GM12878 (cell line): ENCODE measurements at regions not wholly inside any gene's neighbourhood (a gene's known extent, or its start where the extent isn't known, plus 50 kb on each side); places are given as distances from the start of the nearest gene placed in this dataset.

Experiments
- ATAC-seq: fragments of 200-7000 bp; cut with Tn5 transposase; 3 replicates; pipeline ENCODE4 v1.9.1; 2020; ENCODE audit warnings: mild to moderate bottlenecking, moderate library complexity
- BruUV-seq: library from RNA; stranded (reverse); fragments of 400-500 nt; replicated peaks from 2 replicates; lab custom pipeline; 2021; lab: Mats Ljungman, UMichigan
- CTCF ChIA-PET: fragments of 300-600 bp; sonication (Branson Sonifier 250); formaldehyde crosslinking; extraction: SDS; loops from one replicate; lab custom pipeline; 2021; ENCODE audit warnings: inconsistent platforms; lab: Yijun Ruan, JAX
- POLR2A ChIA-PET: fragments of 350-600 bp; formaldehyde crosslinking; extraction: SDS; loops from one replicate; lab custom pipeline; 2021; ENCODE audit warnings: inconsistent platforms; lab: Charles Lee
- RAD21 ChIA-PET: fragments of 300-600 bp; sonication (Branson Sonifier 250); formaldehyde crosslinking; loops from one replicate; lab custom pipeline; 2023; ENCODE audit warnings: antibody characterized with exemption; ENCODE audit not compliant: unreplicated experiment; lab: Charles Lee
- SMC1A ChIA-PET: fragments of 300-600 bp; sonication (Branson Sonifier 250); formaldehyde crosslinking; loops from one replicate; lab custom pipeline; 2023; ENCODE audit not compliant: unreplicated experiment, uncharacterized antibody; lab: Charles Lee
- DNase-seq: peaks from one replicate; pipeline ENCODE4 v3.0.0-alpha.2; 2011; ENCODE audit warnings: low read depth, low spot score
- FAIRE-seq: peaks from 3 replicates; lab custom pipeline; 2011; peaks lifted over from hg19 to GRCh38; lab: Jason Lieb, UNC
- H2AFZ ChIP-seq: 2 replicates; pipeline ENCODE4 v1.6.0; 2011; ENCODE audit warnings: low read depth, low read length, control low read depth; ENCODE audit not compliant: control insufficient read depth
- H3K27ac ChIP-seq: 2 replicates; pipeline ENCODE4 v1.5.1; 2011; ENCODE audit warnings: control low read depth; ENCODE audit not compliant: control insufficient read depth, insufficient read depth
- H3K27me3 ChIP-seq, 2 experiments: replicated peaks in 1 of 2; 2 replicates each; pipeline versions ENCODE4 v1.6.0 to v1.6.1; 2011; ENCODE audit warnings: low read length in 1 of 2; ENCODE audit not compliant: control insufficient read depth in 2 of 2, insufficient read depth in 2 of 2
- H3K36me3 ChIP-seq, 2 experiments: 2 replicates each; pipeline ENCODE4 v1.5.1; 2011; ENCODE audit warnings: low read length in 1 of 2; ENCODE audit not compliant: control insufficient read depth in 2 of 2, insufficient read depth in 2 of 2
- H3K4me1 ChIP-seq: 2 replicates; pipeline ENCODE4 v1.6.1; 2011; ENCODE audit warnings: mild to moderate bottlenecking, low read length, moderate library complexity, mixed read lengths; ENCODE audit not compliant: control insufficient read depth, insufficient read depth
- H3K4me2 ChIP-seq: 2 replicates; pipeline ENCODE4 v1.6.0; 2011; ENCODE audit warnings: control low read depth; ENCODE audit not compliant: control insufficient read depth, insufficient read depth
- H3K4me3 ChIP-seq: fragments of 200-600 bp; sonication (generic); 2 replicates; pipeline ENCODE4 v1.5.1; 2016
- H3K79me2 ChIP-seq: 2 replicates; pipeline ENCODE4 v1.6.0; 2011; ENCODE audit warnings: low read length; ENCODE audit not compliant: control insufficient read depth, insufficient read depth
- H3K9ac ChIP-seq: 2 replicates; pipeline ENCODE4 v1.8.0; 2011; ENCODE audit warnings: low read length, control low read depth, mixed read lengths; ENCODE audit not compliant: control insufficient read depth, insufficient read depth
- H3K9me3 ChIP-seq: replicated peaks from 3 replicates; pipeline ENCODE4 v1.5.1; 2011; ENCODE audit warnings: mild to moderate bottlenecking, low read length; ENCODE audit not compliant: control insufficient read depth, insufficient read depth
- H4K20me1 ChIP-seq: 2 replicates; pipeline ENCODE4 v1.6.0; 2011; ENCODE audit not compliant: control insufficient read depth, insufficient read depth
- NBN ChIP-seq: fragments of 450-650 bp; IDR thresholded peaks from 2 replicates; pipeline ENCODE4 v1.6.1; 2016
- NR2C2 ChIP-seq: IDR thresholded peaks from 2 replicates; pipeline ENCODE4 v1.6.1; 2011; ENCODE audit warnings: borderline replicate concordance, low read depth; ENCODE audit not compliant: control insufficient read depth, insufficient read length
- PAX5 ChIP-seq: IDR thresholded peaks from 2 replicates; pipeline ENCODE4 v1.6.1; 2011; ENCODE audit warnings: low read depth, low read length, borderline replicate concordance
- RAD51 ChIP-seq: fragments of 450-650 bp; IDR thresholded peaks from 2 replicates; pipeline ENCODE4 v1.6.1; 2016; ENCODE audit warnings: moderate library complexity, mild to moderate bottlenecking, inconsistent platforms
- RELA ChIP-seq: fragments of 450-650 bp; IDR thresholded peaks from 2 replicates; pipeline ENCODE4 v1.8.0; 2014; ENCODE audit warnings: borderline replicate concordance; ENCODE audit not compliant: partially characterized antibody
- TARDBP ChIP-seq: IDR thresholded peaks from 2 replicates; pipeline ENCODE4 v1.6.1; 2016; ENCODE audit warnings: borderline replicate concordance
- TCF12 ChIP-seq: IDR thresholded peaks from 2 replicates; pipeline ENCODE4 v1.6.1; 2011; ENCODE audit warnings: low read depth, mild to moderate bottlenecking, low read length
- USF2 ChIP-seq: IDR thresholded peaks from 2 replicates; pipeline ENCODE4 v1.6.1; 2011; ENCODE audit warnings: low read depth, low read length, improper control_type of control experiment, borderline replicate concordance
- ZNF217 ChIP-seq: fragments of 450-650 bp; IDR thresholded peaks from 2 replicates; pipeline ENCODE4 v1.6.1; 2017; ENCODE audit warnings: antibody characterized with exemption, mild to moderate bottlenecking
- ZNF687 ChIP-seq: fragments of 450-650 bp; IDR thresholded peaks from 2 replicates; pipeline ENCODE4 v1.6.1; 2017; ENCODE audit warnings: mild to moderate bottlenecking, moderate library complexity
- in situ Hi-C: fragments of 300-500 bp; cut with MboI; formaldehyde crosslinking; loops from 9 replicates; pipeline ENCODE4 v1.14.3; 2018; ENCODE audit warnings: mixed read lengths
- intact Hi-C: fragments of 100-400 bp; cut with micrococcal nuclease; formaldehyde crosslinking; loops from one replicate; pipeline ENCODE4 v1.14.2; 2022; ENCODE audit not compliant: unreplicated experiment
- TF ChIP-seq, protein P1 (sequence below): IDR thresholded peaks from 2 replicates; pipeline ENCODE4 v1.6.1; 2011; ENCODE audit warnings: mild to moderate bottlenecking, low read depth, low read length, moderate library complexity; ENCODE audit not compliant: insufficient replicate concordance

DNA sequence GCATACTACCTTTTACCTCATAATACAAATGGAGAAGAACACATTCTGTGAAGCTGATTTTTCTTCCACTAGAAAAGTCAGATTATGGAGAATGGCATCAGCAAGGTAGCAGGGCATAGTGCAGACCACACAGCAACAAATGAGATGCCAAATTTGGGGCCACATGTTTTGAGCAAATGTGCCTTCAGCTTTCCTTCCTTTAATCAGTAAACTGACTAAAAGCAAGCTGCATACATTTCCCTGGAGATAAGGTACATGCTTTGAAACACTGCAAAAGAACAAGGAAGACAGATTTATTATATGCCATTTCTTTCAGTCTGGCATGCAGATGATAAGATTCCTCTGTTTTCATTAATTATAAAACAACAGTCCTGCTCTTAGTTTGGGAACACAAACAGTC lies 67.1 kb upstream of the GUCY1A1 start:
- Histone ChIP-seq H3K9ac (no peak overlapping the region), H3K4me1 (no peaks in the 10 kb centered on the region), H2AFZ (no peak overlapping the region), H3K4me3 (no peak overlapping the region), H3K27ac (no peak overlapping the region), H3K9me3 (no peaks in the 10 kb centered on the region), H3K79me2 (no peaks in the 10 kb centered on the region), H3K36me3 (no peaks in the 10 kb centered on the region), H3K27me3 (no peaks in the 10 kb centered on the region), H3K4me2 (no peak overlapping the region), H4K20me1 (no peaks in the 10 kb centered on the region)
- ChIA-PET POLR2A (interaction anchor here (1.0 kb wide), 1 partner anchor 8 kb away, joined by 4 read pairs; no protein-coding TSS in a partner anchor), SMC1A (interaction anchor here (0.8 to 2.4 kb wide), 12 partner anchors 8 to 171 kb away, joined by 3 to 6 read pairs (median 3); no protein-coding TSS in a partner anchor), CTCF (interaction anchor here (1.0 to 1.9 kb wide), 4 partner anchors 12 to 70 kb away, joined by 3 to 4 read pairs (median 3); no protein-coding TSS in a partner anchor), RAD21 (interaction anchor here (1.2 to 1.6 kb wide), 2 partner anchors 60 to 70 kb away, joined by 4 to 6 read pairs; no protein-coding TSS in a partner anchor)
- ATAC-seq (no peak), FAIRE-seq (no peak), DNase-seq (no peak)
- in situ Hi-C loops (no loop called here), intact Hi-C loops (no loop called here)
- no TSS peak for BruUV-seq
- no peak for TF ChIP-seq NBN
- TF ChIP-seq RELA, result no peak
- TF ChIP-seq, protein P1, sequence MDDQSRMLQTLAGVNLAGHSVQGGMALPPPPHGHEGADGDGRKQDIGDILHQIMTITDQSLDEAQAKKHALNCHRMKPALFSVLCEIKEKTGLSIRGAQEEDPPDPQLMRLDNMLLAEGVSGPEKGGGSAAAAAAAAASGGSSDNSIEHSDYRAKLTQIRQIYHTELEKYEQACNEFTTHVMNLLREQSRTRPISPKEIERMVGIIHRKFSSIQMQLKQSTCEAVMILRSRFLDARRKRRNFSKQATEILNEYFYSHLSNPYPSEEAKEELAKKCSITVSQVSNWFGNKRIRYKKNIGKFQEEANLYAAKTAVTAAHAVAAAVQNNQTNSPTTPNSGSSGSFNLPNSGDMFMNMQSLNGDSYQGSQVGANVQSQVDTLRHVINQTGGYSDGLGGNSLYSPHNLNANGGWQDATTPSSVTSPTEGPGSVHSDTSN, result no peak
- TF ChIP-seq TARDBP, result no peak
- no peak for TF ChIP-seq NR2C2
- no peak for TF ChIP-seq PAX5
- TF ChIP-seq USF2, result no peak
- TF ChIP-seq ZNF217, result no peak
- TF ChIP-seq TCF12, result no peak
- TF ChIP-seq RAD51, result no peak
- no peak for TF ChIP-seq ZNF687
